Brain pericyte (primary cell): ENCODE measurements at regions not wholly inside any gene's neighbourhood (a gene's known extent, or its start where the extent isn't known, plus 50 kb on each side); places are given as distances from the start of the nearest gene placed in this dataset.
A peak's percentile ranks its signal among the peaks of the same experiment; 100 is the strongest.
"Not testable (repeated sequence)": the region's sequence is repeated elsewhere in the genome, so short reads cannot be mapped to it uniquely, and the experiment has no call there.

Experiments
- DNase-seq: peaks from one replicate; pipeline ENCODE4 v3.0.0-alpha.2; 2012; ENCODE audit warnings: low read depth, low spot score

DNA sequence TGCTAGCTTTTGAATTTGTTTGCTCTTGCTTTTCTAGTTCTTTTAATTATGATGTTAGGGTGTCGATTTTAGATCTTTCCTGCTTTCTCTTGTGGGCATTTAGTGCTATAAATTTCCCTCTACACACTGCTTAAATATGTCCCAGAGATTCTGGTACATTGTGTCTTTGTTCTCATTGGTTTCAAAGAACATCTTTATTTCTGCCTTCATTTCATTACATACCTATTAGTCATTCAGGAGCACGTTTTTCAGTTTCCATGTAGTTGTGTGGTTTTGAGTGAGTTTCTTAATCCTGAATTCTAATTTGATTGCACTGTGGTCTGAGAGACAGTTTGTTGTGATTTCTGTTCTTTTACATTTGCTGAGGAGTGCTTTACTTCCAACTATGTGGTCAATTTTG, 51.2 kb upstream of the MB21D2 start:
- not testable (repeated sequence) for DNase-seq

DNA sequence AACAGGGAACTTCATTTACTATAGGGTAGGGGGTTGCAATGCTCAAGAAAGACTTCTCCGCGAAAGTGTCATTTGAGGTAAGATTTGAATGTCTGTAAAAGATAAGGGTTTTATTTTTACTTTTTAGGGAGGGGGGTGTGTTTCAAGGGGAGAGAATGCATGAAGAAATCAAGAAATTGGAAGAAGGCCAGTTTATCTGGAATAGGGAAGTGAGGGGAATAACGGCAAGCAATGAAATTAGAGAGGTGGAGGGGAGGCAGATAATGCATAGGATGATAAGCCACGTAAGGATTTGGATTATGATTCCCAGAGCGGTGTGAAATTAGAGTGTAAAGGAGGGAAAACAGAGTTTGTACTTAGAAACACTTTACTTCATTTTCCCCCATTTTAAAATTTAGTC, 63.0 kb upstream of the MB21D2 start:
- no peak for DNase-seq

DNA sequence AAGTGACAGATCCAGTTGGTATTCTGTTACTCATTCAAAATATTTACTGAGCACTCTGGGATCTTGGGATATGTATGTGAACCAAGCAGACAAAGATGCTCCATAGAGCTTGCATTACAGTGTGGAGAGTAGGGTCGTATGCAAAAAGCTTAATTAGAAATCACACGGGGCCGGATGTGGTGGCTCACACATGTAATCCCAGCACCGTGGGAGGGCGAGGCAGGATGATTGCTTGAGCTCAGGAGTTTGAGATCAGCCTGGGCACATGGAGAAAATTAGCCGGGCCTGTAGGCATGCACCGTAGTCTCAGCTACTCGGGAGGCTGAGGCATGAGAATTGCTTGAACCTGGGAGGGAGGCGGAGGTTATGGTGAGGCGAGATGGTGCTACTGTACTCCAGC, 68.7 kb upstream of the MB21D2 start:
- no peak for DNase-seq

DNA sequence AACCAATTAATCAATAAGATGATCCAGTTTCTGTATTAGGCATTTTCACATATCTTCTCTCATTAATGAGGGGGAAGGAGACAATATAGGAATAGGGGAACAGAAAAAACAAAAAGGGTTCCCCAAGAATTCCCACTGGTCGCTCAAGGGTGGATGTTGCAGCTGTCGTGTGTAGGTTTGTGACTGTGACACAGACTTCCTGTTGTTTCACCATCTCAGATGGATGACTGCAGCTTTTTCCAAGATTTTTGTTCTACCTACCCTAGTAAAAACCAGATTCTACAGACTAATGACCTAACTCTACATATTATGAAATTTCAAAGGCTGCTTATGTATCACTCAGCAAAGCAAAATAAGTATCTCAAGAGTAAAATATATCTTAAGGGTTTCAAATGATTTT, 73.7 kb upstream of the MB21D2 start:
- DNase-seq: no peak

DNA sequence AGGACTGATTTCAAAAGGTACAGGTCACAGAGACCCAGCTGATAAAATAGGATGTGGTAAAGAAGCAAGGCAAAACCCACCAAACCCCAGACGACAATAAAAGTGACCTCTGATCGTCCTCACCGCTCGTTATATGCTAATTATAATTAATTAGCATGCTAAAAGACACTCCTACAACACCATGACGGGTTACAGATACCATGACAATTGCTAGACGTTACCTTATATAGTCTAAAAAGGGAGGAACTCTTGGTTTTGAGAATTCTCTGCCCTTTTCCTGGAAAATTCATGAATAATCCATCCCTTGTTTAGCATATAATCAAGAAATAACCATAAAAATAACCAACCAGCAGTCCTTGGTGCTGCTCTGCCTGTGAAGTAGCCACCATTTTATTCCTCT, 74.7 kb upstream of the MB21D2 start:
- DNase-seq: no peak

DNA sequence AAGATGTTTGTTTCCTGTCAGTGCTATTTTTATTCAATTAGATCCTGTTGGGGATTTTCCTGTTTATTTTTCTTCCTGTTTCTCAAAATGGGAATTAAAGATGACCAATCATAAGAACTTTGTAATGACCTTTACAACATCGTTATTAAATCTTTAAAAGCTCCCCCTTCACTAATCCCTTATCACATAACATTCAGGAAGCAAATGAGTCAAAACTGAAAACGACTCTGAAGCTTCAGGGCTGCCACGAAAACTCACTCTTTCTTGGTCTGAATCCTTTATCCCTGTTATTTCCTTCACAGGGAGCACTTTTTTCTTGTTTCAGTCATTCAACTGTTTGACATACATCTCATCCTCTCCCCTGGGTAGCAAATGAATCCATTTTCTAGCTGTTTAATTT, 75.8 kb upstream of the MB21D2 start:
- no peak for DNase-seq

DNA sequence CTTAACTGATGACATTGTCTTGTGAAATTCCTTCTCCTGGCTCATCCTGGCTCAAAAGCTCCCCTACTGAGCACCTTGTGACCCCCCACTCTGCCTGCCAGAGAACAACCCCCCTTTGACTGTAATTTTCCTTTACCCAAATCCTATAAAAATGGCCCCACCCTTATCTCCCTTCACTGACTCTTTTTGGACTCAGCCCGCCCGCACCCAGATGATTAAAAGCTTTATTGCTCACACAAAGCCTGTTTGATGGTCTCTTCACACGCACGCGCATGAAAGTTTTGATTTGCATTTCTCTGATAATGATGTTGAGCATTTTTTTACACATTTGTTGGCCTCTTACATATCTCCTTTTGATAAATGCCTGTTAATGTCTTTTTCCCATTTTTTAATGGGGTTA, 83.5 kb upstream of the MB21D2 start:
- DNase-seq: not testable (repeated sequence)

DNA sequence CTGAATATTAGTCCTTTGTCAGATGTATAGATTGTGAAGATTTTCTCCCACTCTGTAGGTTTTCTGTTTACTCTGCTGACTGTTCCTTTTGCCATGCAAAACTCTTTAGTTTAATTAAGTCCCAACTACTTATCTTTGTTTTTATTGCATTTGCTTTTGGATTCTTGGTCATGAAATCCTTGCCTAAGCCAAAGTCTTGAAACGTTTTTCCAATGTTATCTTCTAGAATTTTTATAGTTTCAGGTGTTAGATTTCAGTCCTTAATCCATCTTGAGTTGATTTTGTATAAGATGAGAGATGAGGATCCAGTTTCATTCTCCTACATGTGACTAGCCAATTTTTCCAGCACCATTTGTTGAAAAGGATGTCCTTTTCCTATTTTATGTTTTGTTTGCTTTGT, 86.0 kb upstream of the MB21D2 start:
- DNase-seq: not testable (repeated sequence)

DNA sequence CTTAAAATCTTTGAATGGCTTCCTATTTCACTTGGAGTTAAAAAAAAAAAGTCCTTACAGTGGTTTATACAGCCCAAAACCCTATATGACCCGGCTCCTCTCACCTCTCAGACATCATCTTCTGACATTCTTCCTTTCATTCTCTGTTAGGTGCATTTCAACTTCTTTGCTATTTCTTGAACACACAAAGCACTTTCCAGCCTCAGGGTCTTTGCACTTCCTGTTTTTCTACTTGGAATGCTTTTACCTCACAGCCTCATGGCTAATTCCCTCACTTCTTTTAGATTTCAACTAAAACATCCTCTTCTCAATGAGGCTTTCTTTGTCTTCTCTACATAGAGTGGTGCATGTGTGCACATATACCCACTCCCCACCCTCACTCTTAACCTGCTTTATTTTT, 91.0 kb upstream of the MB21D2 start:
- DNase-seq: no peak

DNA sequence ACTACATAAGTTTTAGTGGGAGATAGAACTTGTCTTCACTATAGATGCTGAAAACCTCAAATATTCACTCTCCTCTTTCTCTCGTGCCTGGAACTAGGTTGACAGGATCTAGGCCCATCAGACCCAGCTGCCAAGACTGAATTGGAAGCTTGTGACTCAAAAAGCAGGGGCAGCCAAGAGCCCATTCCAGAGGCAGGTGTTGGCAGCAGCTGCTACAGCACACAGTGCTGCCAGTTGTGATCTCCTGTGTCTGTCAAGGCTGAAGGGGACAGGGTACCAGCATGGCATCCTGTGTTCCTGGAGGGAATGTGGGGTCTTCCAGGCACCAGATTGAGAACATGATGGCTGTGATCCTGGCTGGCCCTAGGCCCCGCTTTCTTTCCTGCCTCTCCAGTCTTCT, 92.5 kb upstream of the MB21D2 start:
- no peak for DNase-seq

DNA sequence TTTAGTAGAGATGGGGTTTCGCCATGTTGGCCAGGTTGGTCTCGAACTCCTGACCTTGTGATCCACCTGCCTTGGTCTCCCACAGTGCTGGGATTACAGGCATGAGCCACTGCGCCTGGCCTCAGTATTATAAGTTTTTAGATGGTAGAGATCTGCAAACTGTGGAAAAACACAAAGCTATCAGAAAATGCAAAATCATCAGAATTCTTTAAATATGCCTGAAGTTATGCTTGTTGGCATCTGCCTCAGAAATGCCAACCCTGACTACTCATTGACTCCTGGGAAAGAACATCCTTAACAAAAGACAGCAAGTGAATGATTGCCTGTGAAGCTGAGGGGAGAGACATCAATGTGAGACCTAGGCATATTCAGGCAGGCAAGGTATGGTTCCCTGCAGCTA, 94.3 kb upstream of the MB21D2 start:
- no peak for DNase-seq

DNA sequence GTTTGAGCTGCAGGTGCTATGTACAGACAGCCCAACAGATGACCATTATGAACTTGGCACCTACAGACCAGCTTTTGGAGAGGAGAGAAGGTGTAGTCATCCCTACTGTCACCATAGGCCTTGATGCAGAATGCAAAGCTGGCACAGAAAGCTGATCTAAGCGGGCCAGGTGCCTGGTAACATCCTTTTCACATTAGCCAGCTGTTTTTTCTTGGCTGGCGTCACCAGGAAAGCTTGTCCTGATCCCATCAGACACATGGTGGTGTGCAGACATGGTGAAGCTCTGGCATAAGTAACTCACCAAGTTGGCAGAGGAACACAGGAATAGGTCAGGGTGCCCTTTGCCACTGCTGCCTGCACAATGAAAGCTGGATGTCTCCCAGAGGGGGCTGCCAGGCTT, 97.2 kb upstream of the MB21D2 start:
- no peak for DNase-seq

DNA sequence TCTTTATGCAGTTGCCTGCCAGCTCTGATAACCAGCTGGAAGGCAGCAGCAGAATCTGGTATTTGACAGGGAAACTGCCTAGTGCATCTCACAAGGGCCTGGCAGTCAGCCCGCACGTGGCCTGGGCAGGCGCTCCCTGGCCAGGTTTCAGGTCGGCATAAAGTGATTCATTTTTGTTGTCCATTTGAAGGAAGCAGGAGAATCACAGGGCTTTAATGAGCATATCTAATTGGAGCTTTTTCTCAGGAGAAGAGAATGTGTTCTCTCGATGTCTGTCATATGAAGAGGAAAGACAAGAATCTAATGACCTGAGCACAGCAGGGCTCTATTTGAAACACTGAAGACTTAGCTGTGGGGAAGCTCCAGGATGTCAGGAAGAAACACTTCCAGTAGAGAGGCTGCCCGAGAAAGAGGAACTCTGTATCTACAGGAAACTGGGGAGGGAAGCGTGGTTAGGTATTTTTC, 98.8 kb upstream of the MB21D2 start:
- no peak for DNase-seq

DNA sequence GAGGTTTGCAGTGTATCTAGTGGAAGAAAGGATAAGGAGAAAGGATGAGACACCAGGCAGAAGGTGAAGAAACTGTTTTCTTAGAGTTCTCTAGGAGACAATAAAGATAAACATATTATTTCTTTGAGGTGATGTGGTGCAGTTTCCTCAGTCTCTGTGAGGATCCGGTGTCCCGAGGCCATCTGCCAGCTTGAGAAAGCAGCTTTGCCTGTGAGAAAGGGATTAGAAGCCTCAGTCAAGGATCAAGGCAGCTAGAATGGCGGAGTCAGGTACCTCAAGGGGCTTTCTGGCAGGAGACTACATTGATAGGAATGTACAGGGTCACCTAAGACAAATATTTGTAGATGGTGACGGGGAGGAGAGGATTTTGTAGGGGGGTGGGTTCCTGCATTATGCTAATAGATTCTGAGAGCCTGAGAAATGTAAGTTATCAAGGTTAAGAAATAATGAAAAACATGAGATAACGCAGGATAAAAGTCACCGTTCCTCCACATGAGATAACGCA, 103.9 kb upstream of the MB21D2 start:
- no peak for DNase-seq

DNA sequence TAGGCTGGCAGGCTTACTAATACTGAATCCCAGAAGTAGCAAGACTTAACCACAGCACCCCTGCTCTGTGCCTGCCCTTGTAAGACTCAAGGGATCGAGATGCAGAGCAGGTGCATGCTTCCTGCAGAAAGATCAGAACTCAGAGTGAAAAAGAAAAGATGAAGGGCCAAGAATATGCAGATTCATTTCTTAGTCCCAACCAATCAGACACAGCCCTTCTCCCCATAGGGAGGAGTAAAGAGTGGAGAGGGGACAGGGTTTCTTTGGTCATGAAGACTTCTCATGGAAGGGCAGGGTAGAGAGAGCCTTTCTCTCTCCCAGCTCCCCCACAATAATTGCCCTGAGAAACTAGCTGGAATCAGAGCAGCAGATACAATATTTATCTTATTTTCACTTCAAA, 105.6 kb upstream of the MB21D2 start:
- DNase-seq: no peak

DNA sequence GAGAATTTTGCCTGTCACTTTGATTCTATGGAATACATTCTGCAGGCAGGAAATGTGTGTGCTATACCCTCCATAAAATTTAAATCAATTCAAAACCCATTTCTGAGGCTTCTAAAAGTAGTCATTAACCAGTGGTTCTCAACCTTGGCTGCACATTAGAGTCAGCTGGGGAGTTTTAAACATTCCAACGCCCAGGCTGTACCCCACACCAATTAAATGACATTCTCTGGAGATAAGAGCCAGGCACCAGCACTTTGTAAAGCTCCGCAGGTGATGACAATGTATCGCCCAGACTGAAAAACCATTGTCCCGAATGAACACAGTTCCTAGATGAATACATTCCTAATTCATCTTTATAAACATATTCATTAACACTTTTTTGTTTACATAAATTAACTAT, 110.6 kb upstream of the MB21D2 start:
- DNase-seq: no peak

DNA sequence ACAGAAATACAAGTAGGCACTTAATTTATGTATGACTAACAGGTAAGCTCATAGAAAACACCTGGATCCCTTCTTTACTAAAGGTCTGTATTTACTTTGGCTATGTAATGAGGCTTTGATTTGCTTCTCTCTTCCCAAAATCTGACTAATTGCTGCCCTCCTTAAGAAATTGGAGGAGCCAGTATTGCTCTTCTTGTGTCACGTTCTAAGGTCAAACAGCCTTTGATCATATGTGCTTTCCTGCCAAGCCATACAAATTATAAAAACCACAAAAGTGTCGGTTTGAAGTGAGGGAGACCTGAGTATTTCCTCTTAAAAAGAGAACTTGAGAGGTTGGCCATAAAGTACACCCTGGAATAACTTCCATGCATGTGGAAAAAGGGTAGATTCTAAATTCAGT, 112.1 kb upstream of the MB21D2 start:
- DNase-seq: no peak

DNA sequence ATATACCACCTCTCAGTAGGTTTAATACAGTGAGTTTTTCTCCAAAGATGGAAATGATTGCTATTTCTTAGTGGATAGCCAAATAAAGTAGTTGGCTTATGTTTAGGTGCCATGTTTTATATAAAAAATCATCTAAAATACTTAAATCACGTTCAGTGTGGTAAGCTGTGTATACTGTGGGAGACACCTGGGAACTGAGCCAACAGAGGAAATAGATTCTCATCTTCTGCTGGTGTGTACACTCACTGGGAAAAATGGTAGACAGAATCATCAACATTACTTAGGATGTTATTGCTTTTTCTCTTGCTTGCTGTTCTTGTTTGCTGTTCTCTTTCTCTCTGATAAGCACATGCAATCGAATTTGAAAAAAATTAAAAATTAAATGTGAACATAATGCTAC, 112.6 kb upstream of the MB21D2 start:
- no peak for DNase-seq

DNA sequence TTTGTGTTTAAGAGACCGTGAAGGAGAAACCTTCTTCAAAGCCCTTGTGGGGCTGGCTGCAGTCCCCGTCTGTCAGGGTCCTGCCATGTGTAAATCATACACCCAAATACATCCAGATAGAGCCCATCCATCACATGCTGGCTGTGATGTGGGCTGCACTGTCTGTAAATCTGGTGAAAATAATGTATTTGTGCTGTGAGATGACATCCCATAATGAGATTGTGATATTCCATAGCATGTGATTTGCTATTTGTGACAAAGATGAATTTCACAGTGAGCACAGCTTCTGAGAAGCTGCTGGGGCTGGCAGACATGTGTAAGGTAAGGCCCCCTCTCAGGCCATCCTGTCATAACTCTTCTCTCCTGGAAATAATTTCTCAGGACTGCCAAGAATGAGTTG, 114.3 kb upstream of the MB21D2 start:
- DNase-seq: no peak

DNA sequence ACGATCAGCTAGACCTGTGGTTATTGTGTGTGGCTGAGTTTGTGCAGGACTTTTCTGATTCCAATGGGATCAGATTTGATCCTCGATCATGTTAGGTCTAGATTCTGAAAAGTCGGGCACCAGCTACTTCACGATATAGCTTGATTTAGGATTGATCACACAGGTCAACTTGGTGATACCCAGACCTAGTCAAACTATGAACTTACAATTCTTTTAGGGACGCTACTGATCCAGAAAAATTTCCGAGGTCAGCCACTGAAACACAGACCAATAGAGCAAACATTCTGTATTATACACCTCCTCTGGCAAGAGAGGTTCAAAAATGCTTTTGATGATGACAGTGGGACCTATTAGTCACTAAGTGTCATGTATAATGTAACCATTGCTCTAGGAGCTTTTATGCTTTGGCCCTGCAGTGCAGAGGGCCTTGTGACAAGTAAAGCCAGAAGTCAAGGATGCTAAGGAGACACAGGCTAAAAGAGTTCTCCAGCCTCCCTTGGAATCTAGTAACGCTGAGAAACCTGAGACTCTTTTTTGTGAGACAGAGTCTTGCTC, 115.6 kb upstream of the MB21D2 start:
- no peak for DNase-seq

DNA sequence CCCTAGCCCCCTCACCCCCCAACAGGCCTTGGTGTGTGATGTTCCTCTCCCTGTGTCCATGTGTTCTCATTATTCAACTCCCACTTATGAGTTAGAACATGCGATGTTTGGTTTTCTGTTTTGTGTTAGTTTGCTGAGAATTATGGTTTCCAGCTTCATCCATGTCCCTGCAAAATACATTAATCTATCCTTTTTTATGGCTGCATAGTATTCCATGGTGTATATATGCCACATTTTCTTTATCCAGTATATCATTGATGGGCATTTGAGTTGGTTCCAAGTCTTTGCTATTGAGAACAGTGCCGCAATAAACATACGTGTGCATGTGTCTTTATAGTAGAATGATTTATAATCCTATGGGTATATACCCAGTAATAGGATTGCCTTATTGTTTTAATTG, 120.2 kb upstream of the MB21D2 start:
- DNase-seq: not testable (repeated sequence)

DNA sequence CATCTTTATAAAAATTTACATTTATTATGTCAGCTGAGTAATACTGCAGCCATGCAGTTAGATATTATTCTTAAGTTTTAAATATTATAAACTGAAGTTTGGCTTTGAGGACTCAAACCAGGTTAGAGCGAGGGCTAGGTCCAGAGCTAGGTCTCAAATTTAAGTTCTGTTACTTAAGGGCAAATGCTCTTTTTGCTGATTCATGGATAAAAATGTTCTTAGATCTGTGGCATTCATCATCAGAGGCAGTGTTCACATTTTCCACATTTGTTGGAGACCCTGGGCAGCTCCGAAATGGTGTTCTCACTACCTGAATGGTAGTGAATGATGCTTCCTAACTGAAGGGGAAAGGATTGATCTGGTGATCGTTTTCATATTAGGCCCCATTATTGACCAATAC, 121.4 kb upstream of the MB21D2 start:
- no peak for DNase-seq

DNA sequence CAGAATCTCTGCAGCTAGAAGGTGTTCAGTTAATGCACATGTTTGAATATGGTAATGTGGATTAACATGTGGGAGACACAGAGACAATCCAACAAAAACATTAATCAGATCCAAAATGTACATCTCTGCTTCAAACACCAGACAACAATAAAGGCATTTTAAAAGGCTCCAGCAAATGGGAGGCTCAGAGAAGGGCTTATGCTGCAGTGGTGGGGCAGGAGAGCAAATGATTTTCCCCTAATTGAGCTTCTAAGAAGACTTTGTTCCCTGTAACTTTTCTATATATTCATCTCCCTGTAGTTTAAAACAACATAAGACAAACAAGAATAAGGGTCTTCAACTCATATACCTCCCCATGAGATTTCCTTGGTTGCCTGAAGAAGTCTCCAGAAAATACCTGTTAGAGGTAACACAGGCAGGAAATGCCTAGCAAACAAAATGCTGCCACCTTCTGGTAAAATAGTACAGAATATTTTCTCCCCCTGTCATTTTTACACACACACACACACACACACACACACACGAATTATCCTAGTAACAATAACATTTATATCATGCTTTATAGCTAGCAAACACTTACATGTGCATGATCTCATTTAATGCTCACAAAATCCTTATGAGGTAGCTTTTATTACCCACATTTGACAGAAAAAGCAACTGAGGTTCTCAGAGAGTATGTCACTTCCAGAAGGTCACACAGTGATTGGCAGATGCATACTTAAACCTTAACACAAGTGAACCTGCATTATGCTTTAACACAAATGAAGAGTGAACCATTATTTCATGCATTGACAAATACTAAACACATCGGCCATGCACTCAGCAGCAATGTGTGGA, 123.4 kb upstream of the MB21D2 start:
- peak; percentile 8 for DNase-seq
